ENCODE measurements at regions not wholly inside any gene's neighbourhood (a gene's known extent, or its start where the extent isn't known, plus 50 kb on each side); places are given as distances from the start of the nearest gene placed in this dataset.
A peak's percentile ranks its signal among the peaks of the same experiment; 100 is the strongest.

GRCh38 chr15:96878129-96878528 lies 547.6 kb downstream of the NR2F2 start:
- no peak for TF ChIP-seq CTCF (IDR thresholded peaks at IDR 0.05; ENCODE audit: low read depth, low read length)
- no peak overlapping the region for H3K4me3 ChIP-seq (ENCODE audit: low read depth, low read length)

GRCh38 chr15:96882121-96882772 lies 551.7 kb downstream of the NR2F2 start:
- no peak for TF ChIP-seq CTCF (IDR thresholded peaks at IDR 0.05; ENCODE audit: low read depth, low read length)
- H3K4me3 ChIP-seq (ENCODE audit: low read depth, low read length), result no peak overlapping the region

- no peak overlapping the region for H3K4me3 ChIP-seq (ENCODE audit: low read depth, low read length)
- no peak for TF ChIP-seq CTCF (IDR thresholded peaks at IDR 0.05; ENCODE audit: low read depth, low read length)
Observed at GRCh38 chr15:96887730-96888129, 557.2 kb downstream of the NR2F2 start.

GRCh38 chr15:96888764-96889163 lies 558.3 kb downstream of the NR2F2 start:
- TF ChIP-seq CTCF (IDR thresholded peaks at IDR 0.05; ENCODE audit: low read depth, low read length), result no peak
- H3K4me3 ChIP-seq (ENCODE audit: low read depth, low read length), result no peak overlapping the region

GRCh38 chr15:96889734-96890480 lies 559.4 kb downstream of the NR2F2 start:
- 0 out of 2 replicates have a peak overlapping the region, but pooled peaks have one; percentile 12 for H3K4me3 ChIP-seq (ENCODE audit: low read depth, low read length)
- TF ChIP-seq CTCF (IDR thresholded peaks at IDR 0.05; ENCODE audit: low read depth, low read length), result no peak

GRCh38 chr15:96891046-96891445 lies 560.5 kb downstream of the NR2F2 start:
- TF ChIP-seq CTCF (IDR thresholded peaks at IDR 0.05; ENCODE audit: low read depth, low read length), result no peak
- H3K4me3 ChIP-seq (ENCODE audit: low read depth, low read length), result no peak overlapping the region

All from WI38 (cell line).